ENCODE measurements at regions not wholly inside any gene's neighbourhood (a gene's known extent, or its start where the extent isn't known, plus 50 kb on each side); places are given as distances from the start of the nearest gene placed in this dataset.

DNA sequence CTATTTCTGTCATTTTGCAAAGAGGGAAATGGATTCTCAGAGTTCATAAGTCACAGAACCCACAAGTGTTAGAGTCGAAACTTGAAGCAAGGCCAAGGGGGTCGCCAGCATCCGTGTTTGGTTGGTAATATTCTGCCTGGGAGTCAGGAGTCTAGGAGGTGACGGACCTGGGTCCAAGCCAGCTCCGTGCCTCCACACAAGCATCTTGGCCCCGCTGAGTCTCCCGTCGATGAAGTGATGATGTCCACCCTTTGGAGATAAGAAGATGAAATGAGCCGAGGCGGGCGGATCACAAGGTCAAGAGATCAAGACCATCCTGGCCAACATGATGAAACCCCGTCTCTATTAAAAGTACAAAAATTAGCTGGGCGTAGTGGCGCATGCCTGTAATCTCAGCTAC lies 53.2 kb upstream of the TNRC6C start:
- TF ChIP-seq, protein P1, sequence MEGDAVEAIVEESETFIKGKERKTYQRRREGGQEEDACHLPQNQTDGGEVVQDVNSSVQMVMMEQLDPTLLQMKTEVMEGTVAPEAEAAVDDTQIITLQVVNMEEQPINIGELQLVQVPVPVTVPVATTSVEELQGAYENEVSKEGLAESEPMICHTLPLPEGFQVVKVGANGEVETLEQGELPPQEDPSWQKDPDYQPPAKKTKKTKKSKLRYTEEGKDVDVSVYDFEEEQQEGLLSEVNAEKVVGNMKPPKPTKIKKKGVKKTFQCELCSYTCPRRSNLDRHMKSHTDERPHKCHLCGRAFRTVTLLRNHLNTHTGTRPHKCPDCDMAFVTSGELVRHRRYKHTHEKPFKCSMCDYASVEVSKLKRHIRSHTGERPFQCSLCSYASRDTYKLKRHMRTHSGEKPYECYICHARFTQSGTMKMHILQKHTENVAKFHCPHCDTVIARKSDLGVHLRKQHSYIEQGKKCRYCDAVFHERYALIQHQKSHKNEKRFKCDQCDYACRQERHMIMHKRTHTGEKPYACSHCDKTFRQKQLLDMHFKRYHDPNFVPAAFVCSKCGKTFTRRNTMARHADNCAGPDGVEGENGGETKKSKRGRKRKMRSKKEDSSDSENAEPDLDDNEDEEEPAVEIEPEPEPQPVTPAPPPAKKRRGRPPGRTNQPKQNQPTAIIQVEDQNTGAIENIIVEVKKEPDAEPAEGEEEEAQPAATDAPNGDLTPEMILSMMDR (IDR thresholded peaks at IDR 0.05; ENCODE audit: low read depth, low read length, missing input control): no peak
- TF ChIP-seq, protein P2, sequence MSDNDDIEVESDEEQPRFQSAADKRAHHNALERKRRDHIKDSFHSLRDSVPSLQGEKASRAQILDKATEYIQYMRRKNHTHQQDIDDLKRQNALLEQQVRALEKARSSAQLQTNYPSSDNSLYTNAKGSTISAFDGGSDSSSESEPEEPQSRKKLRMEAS (IDR thresholded peaks at IDR 0.05): no peak
- TF ChIP-seq, protein P3, sequence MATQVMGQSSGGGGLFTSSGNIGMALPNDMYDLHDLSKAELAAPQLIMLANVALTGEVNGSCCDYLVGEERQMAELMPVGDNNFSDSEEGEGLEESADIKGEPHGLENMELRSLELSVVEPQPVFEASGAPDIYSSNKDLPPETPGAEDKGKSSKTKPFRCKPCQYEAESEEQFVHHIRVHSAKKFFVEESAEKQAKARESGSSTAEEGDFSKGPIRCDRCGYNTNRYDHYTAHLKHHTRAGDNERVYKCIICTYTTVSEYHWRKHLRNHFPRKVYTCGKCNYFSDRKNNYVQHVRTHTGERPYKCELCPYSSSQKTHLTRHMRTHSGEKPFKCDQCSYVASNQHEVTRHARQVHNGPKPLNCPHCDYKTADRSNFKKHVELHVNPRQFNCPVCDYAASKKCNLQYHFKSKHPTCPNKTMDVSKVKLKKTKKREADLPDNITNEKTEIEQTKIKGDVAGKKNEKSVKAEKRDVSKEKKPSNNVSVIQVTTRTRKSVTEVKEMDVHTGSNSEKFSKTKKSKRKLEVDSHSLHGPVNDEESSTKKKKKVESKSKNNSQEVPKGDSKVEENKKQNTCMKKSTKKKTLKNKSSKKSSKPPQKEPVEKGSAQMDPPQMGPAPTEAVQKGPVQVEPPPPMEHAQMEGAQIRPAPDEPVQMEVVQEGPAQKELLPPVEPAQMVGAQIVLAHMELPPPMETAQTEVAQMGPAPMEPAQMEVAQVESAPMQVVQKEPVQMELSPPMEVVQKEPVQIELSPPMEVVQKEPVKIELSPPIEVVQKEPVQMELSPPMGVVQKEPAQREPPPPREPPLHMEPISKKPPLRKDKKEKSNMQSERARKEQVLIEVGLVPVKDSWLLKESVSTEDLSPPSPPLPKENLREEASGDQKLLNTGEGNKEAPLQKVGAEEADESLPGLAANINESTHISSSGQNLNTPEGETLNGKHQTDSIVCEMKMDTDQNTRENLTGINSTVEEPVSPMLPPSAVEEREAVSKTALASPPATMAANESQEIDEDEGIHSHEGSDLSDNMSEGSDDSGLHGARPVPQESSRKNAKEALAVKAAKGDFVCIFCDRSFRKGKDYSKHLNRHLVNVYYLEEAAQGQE (IDR thresholded peaks at IDR 0.05): no peak
- TF ChIP-seq YY1 (IDR thresholded peaks at IDR 0.05) (no peak), HNF4A (conservative IDR thresholded peaks at IDR 0.05) (no peak), SP1 (IDR thresholded peaks at IDR 0.05) (no peak), JUND (IDR thresholded peaks at IDR 0.05) (no peak)
- TF ChIP-seq, protein P4, sequence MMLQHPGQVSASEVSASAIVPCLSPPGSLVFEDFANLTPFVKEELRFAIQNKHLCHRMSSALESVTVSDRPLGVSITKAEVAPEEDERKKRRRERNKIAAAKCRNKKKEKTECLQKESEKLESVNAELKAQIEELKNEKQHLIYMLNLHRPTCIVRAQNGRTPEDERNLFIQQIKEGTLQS (IDR thresholded peaks at IDR 0.05): no peak

Measured in liver (tissue), 3 donors.